GM12892 (cell line): ENCODE measurements at regions not wholly inside any gene's neighbourhood (a gene's known extent, or its start where the extent isn't known, plus 50 kb on each side); places are given as distances from the start of the nearest gene placed in this dataset.

Experiments used
- POLR2A ChIP-seq: IDR thresholded peaks from 2 replicates; pipeline ENCODE4 v1.6.1; 2011; ENCODE audit warnings: low read depth, low read length, control low read depth
- POLR2AphosphoS5 ChIP-seq: IDR thresholded peaks from 2 replicates; pipeline ENCODE4 v1.6.1; 2011; ENCODE audit warnings: low read depth, low read length, control low read depth
- TAF1 ChIP-seq: IDR thresholded peaks from 2 replicates; pipeline ENCODE4 v1.6.1; 2011; ENCODE audit warnings: low read depth, mild to moderate bottlenecking, control low read depth, low read length, borderline replicate concordance

DNA sequence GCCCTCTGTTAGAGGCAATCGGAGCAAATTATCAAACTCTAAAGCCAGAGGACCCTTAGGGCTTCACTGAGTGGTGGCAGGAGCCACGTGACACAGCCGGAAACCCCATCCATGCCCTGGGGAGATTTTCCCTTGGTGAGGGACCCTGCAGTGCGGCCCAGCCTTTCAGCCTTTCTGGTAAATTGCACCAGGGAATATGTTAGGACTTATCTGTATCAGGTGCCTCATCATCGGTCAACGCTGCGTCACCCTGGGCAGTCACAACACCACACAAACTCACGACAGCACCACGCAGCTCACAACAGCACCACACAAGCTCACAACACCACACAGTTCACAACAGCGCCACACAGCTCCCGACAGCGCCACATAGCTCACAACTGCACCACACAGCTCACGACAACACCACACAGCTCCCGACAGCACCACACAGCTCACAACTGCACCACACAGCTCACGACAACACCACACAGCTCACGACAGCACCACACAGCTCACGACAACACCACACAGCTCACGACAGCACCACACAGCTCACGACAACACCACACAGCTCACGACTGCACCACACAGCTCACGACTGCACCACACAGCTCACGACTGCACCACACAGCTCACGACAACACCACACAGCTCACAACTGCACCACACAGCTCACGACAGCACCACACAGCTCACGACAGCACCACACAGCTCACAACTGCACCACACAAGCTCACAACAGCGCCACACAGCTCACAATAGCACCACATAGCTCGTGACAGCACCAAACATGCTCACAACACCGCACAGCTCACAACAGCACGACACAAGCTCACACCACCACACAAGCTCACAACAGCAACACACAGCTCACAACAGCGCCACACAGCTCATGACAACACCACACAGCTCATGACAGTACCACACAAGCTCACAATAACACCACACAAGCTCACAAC is 199.0 kb downstream of the DLL1 start:
- TF ChIP-seq POLR2A, result no peak
- no peak for TF ChIP-seq TAF1
- no peak for TF ChIP-seq POLR2AphosphoS5
